ENCODE measurements at regions not wholly inside any gene's neighbourhood (a gene's known extent, or its start where the extent isn't known, plus 50 kb on each side); places are given as distances from the start of the nearest gene placed in this dataset.
"Not testable (repeated sequence)": the region's sequence is repeated elsewhere in the genome, so short reads cannot be mapped to it uniquely, and the experiment has no call there.

GRCh38 chr10:120041807-120042559 lies 149.5 kb downstream of the SEC23IP start:
- H3K4me1 ChIP-seq (ENCODE audit: control insufficient read depth, insufficient read depth, low read length), result peaks cover 5% of the 10 kb centered on the region
- Mint-ChIP-seq H3K36me3 (ENCODE audit: low read depth) (no peaks in the 10 kb centered on the region), H3K27me3 (ENCODE audit: insufficient read depth) (no peaks in the 10 kb centered on the region), H3K4me3 (no peak overlapping the region), H3K27ac (no peak overlapping the region), H3K9me3 (no peaks in the 10 kb centered on the region), H3K4me1 (peaks cover 5% of the 10 kb centered on the region)
- H3K27ac ChIP-seq (ENCODE audit: low read depth, low read length), result no peak overlapping the region
- WGBS, 2 experiments (ENCODE audit: insufficient coverage in 1 of 2, insufficient read length in 1 of 2), result 88 to 90% methylated on average over 5 to 12 of the region's 12 CpGs
- H3K9ac ChIP-seq (ENCODE audit: extremely low read depth, low read length, poor library complexity, severe bottlenecking), result no peak overlapping the region
- DNase-seq, result no peak
- H3K4me3 ChIP-seq (ENCODE audit: low read length), result no peak overlapping the region
- TF ChIP-seq CTCF (conservative IDR thresholded peaks at IDR 0.05), result no peak
- no peaks in the 10 kb centered on the region for H3K27me3 ChIP-seq (ENCODE audit: control insufficient read depth, insufficient read depth, low read length, poor library complexity, severe bottlenecking)
- H3K36me3 ChIP-seq (ENCODE audit: control insufficient read depth, insufficient read depth, low read length), result no peaks in the 10 kb centered on the region
- H3K9me3 ChIP-seq (ENCODE audit: control insufficient read depth, low read length), result peaks cover 6% of the 10 kb centered on the region

GRCh38 chr10:120042705-120043104 lies 150.2 kb downstream of the SEC23IP start:
- H3K27me3 Mint-ChIP-seq (ENCODE audit: insufficient read depth), result no peaks in the 10 kb centered on the region
- H3K36me3 Mint-ChIP-seq (ENCODE audit: low read depth), result no peaks in the 10 kb centered on the region

GRCh38 chr10:120047373-120047772 lies 154.8 kb downstream of the SEC23IP start:
- H3K9ac ChIP-seq (ENCODE audit: extremely low read depth, low read length, poor library complexity, severe bottlenecking); H3K27ac Mint-ChIP-seq; DNase-seq; H3K4me3 ChIP-seq (ENCODE audit: low read length); H3K27me3 ChIP-seq (ENCODE audit: control insufficient read depth, insufficient read depth, low read length, poor library complexity, severe bottlenecking); H3K4me3 Mint-ChIP-seq; H3K36me3 ChIP-seq (ENCODE audit: control insufficient read depth, insufficient read depth, low read length); H3K4me1 Mint-ChIP-seq; H3K36me3 Mint-ChIP-seq (ENCODE audit: low read depth); H3K9me3 Mint-ChIP-seq; H3K4me1 ChIP-seq (ENCODE audit: control insufficient read depth, insufficient read depth, low read length); H3K27me3 Mint-ChIP-seq (ENCODE audit: insufficient read depth); H3K27ac ChIP-seq (ENCODE audit: low read depth, low read length); H3K9me3 ChIP-seq (ENCODE audit: control insufficient read depth, low read length): not testable (repeated sequence)
- WGBS, 2 experiments (ENCODE audit: insufficient coverage in 1 of 2, insufficient read length in 1 of 2), result 93% methylated on average over 6 of the region's 7 CpGs; no CpG with 5 or more reads in 1 of the 2 experiments

More at GRCh38 chr10:120042705-120043104, 150.2 kb downstream of the SEC23IP start:
- no peak for DNase-seq
- no peaks in the 10 kb centered on the region for H3K27me3 ChIP-seq (ENCODE audit: control insufficient read depth, insufficient read depth, low read length, poor library complexity, severe bottlenecking)
- peaks cover 6% of the 10 kb centered on the region for H3K9me3 ChIP-seq (ENCODE audit: control insufficient read depth, low read length)
- peaks cover 5% of the 10 kb centered on the region for H3K4me1 ChIP-seq (ENCODE audit: control insufficient read depth, insufficient read depth, low read length)
- TF ChIP-seq CTCF (conservative IDR thresholded peaks at IDR 0.05), result no peak
- no peaks in the 10 kb centered on the region for H3K9me3 Mint-ChIP-seq
- no peak overlapping the region for H3K4me3 ChIP-seq (ENCODE audit: low read length)
- H3K9ac ChIP-seq (ENCODE audit: extremely low read depth, low read length, poor library complexity, severe bottlenecking), result no peak overlapping the region
- H3K27ac ChIP-seq (ENCODE audit: low read depth, low read length), result no peak overlapping the region
- no peak overlapping the region for H3K27ac Mint-ChIP-seq
- no peak overlapping the region for H3K4me3 Mint-ChIP-seq
- no peaks in the 10 kb centered on the region for H3K36me3 ChIP-seq (ENCODE audit: control insufficient read depth, insufficient read depth, low read length)
- H3K4me1 Mint-ChIP-seq, result peaks cover 5% of the 10 kb centered on the region

- Histone ChIP-seq H3K4me1 (ENCODE audit: control insufficient read depth, insufficient read depth, low read length) (peaks cover 3% of the 10 kb centered on the region), H3K9ac (ENCODE audit: extremely low read depth, low read length, poor library complexity, severe bottlenecking) (no peak overlapping the region), H3K27me3 (ENCODE audit: control insufficient read depth, insufficient read depth, low read length, poor library complexity, severe bottlenecking) (no peaks in the 10 kb centered on the region), H3K27ac (ENCODE audit: low read depth, low read length) (no peak overlapping the region), H3K36me3 (ENCODE audit: control insufficient read depth, insufficient read depth, low read length) (no peaks in the 10 kb centered on the region), H3K9me3 (ENCODE audit: control insufficient read depth, low read length) (peaks cover 1% of the 10 kb centered on the region), H3K4me3 (ENCODE audit: low read length) (no peak overlapping the region)
- H3K27ac Mint-ChIP-seq, result no peak overlapping the region
- no peaks in the 10 kb centered on the region for H3K36me3 Mint-ChIP-seq (ENCODE audit: low read depth)
- H3K9me3 Mint-ChIP-seq, result no peaks in the 10 kb centered on the region
- peaks cover 7% of the 10 kb centered on the region for H3K4me1 Mint-ChIP-seq
- H3K4me3 Mint-ChIP-seq, result no peak overlapping the region
- no peak for TF ChIP-seq CTCF (conservative IDR thresholded peaks at IDR 0.05)
- DNase-seq, result no peak
- no peaks in the 10 kb centered on the region for H3K27me3 Mint-ChIP-seq (ENCODE audit: insufficient read depth)
Measured at GRCh38 chr10:120047926-120048325, 155.4 kb downstream of the SEC23IP start.
